Neural progenitor cell (in vitro differentiated cells): ENCODE measurements at regions not wholly inside any gene's neighbourhood (a gene's known extent, or its start where the extent isn't known, plus 50 kb on each side); places are given as distances from the start of the nearest gene placed in this dataset.

Experiments used
- DNase-seq: peaks from one replicate; pipeline ENCODE4 v3.0.0-alpha.2; 2016; ENCODE audit warnings: low spot score
- H2AFZ ChIP-seq: fragments of 200-600 bp; sonication (generic); replicated peaks from 2 replicates; pipeline ENCODE4 v1.6.1; 2016; ENCODE audit warnings: antibody characterized with exemption
- H3F3A ChIP-seq: fragments of 200-600 bp; sonication (generic); 2 replicates; pipeline ENCODE4 v1.6.1; 2016; ENCODE audit warnings: antibody characterized with exemption, low read depth
- H3K27ac ChIP-seq: fragments of 200-600 bp; sonication (generic); 2 replicates; pipeline ENCODE4 v1.5.1; 2016; ENCODE audit warnings: mild to moderate bottlenecking
- H3K27me3 ChIP-seq: fragments of 200-600 bp; sonication (generic); 2 replicates; pipeline ENCODE4 v1.6.1; 2016; ENCODE audit warnings: mild to moderate bottlenecking, moderate library complexity
- H3K36me3 ChIP-seq: fragments of 200-600 bp; sonication (generic); 2 replicates; pipeline ENCODE4 v1.5.1; 2016
- H3K4me1 ChIP-seq: fragments of 200-600 bp; sonication (generic); 2 replicates; pipeline ENCODE4 v1.6.1; 2016; ENCODE audit warnings: mixed run types
- H3K4me2 ChIP-seq: fragments of 200-600 bp; sonication (generic); 2 replicates; pipeline ENCODE4 v1.6.1; 2016
- H3K4me3 ChIP-seq: fragments of 200-600 bp; sonication (generic); 2 replicates; pipeline ENCODE4 v1.5.1; 2016
- H3K79me2 ChIP-seq: fragments of 200-600 bp; sonication (generic); 2 replicates; pipeline ENCODE4 v1.6.1; 2016; ENCODE audit warnings: low read depth
- H3K9ac ChIP-seq: fragments of 200-600 bp; sonication (generic); 2 replicates; pipeline ENCODE4 v1.6.1; 2016
- H3K9me3 ChIP-seq: fragments of 200-600 bp; sonication (generic); 2 replicates; pipeline ENCODE4 v1.5.1; 2016; ENCODE audit warnings: low read depth
- H4K20me1 ChIP-seq: fragments of 200-600 bp; sonication (generic); 2 replicates; pipeline ENCODE4 v1.6.1; 2016; ENCODE audit warnings: low read depth
- H3K27ac Mint-ChIP-seq: 3 replicates; pipeline ENCODE4 v1.8.0; 2021; ENCODE audit warnings: mixed read lengths
- H3K27me3 Mint-ChIP-seq: 2 replicates; pipeline ENCODE4 v1.8.0; 2022; ENCODE audit warnings: low read depth, mild to moderate bottlenecking, inconsistent platforms, moderate library complexity, mixed read lengths; ENCODE audit not compliant: insufficient read depth
- H3K36me3 Mint-ChIP-seq: 3 replicates; pipeline ENCODE4 v1.8.0; 2021; ENCODE audit warnings: mixed read lengths
- H3K4me1 Mint-ChIP-seq: 3 replicates; pipeline ENCODE4 v1.8.0; 2021; ENCODE audit warnings: mixed read lengths
- H3K4me3 Mint-ChIP-seq: 3 replicates; pipeline ENCODE4 v1.8.0; 2021; ENCODE audit warnings: mild to moderate bottlenecking, moderate library complexity, mixed read lengths
- H3K9me3 Mint-ChIP-seq: 3 replicates; pipeline ENCODE4 v1.8.0; 2020; ENCODE audit warnings: mixed read lengths
- CTCF ChIP-seq: fragments of 200-600 bp; sonication (generic); IDR thresholded peaks from 2 replicates; pipeline ENCODE4 v1.5.1; 2017; ENCODE audit warnings: antibody characterized with exemption, mild to moderate bottlenecking
- EZH2 ChIP-seq: fragments of 200-600 bp; sonication (generic); IDR thresholded peaks from 2 replicates; pipeline ENCODE4 v1.6.1; 2017; ENCODE audit warnings: antibody characterized with exemption, mild to moderate bottlenecking, moderate library complexity
- EZH2phosphoT487 ChIP-seq: fragments of 200-600 bp; sonication (generic); IDR thresholded peaks from 2 replicates; pipeline ENCODE4 v1.6.1; 2017; ENCODE audit warnings: antibody characterized with exemption

GRCh38 chr6:91498576-91498975 lies 911.7 kb upstream of the MAP3K7 start:
- Histone ChIP-seq H3F3A (no peaks in the 10 kb centered on the region), H2AFZ (no peak overlapping the region), H4K20me1 (no peaks in the 10 kb centered on the region), H3K9ac (no peak overlapping the region), H3K27ac (no peak overlapping the region), H3K36me3 (no peaks in the 10 kb centered on the region), H3K9me3 (no peaks in the 10 kb centered on the region), H3K27me3 (no peaks in the 10 kb centered on the region), H3K4me3 (no peak overlapping the region), H3K4me1 (no peaks in the 10 kb centered on the region), H3K4me2 (no peak overlapping the region), H3K79me2 (no peaks in the 10 kb centered on the region)
- no peaks in the 10 kb centered on the region for H3K36me3 Mint-ChIP-seq
- DNase-seq: no peak
- H3K9me3 Mint-ChIP-seq: no peaks in the 10 kb centered on the region
- no peak overlapping the region for H3K27ac Mint-ChIP-seq
- H3K27me3 Mint-ChIP-seq: no peaks in the 10 kb centered on the region
- peaks cover 6% of the 10 kb centered on the region for H3K4me1 Mint-ChIP-seq
- no peak overlapping the region for H3K4me3 Mint-ChIP-seq
- TF ChIP-seq EZH2phosphoT487: no peak
- TF ChIP-seq CTCF: no peak
- no peak for TF ChIP-seq EZH2

DNA sequence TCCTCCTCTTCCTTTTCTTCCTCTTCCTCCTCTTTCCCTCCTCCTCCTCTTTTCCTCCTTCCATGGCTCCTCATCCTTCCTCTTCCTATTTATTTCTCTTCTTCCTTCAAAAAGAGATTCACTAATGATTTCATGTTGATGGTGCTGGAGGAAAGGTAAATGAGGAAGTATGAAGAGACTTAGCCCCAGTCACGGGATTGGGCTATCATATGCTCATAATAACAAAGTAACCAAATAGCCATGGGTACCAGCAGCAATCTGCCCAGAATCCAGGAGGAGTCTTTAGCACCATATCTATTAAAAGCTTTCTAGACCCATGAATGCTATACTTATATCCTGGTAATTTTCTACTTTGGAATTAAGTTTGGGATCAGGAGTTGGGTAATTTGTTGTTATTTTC lies 910.9 kb upstream of the MAP3K7 start:
- Mint-ChIP-seq H3K4me3 (no peak overlapping the region), H3K27ac (no peak overlapping the region), H3K4me1 (peaks cover 6% of the 10 kb centered on the region), H3K27me3 (no peaks in the 10 kb centered on the region), H3K9me3 (no peaks in the 10 kb centered on the region), H3K36me3 (no peaks in the 10 kb centered on the region)
- Histone ChIP-seq H3F3A (no peaks in the 10 kb centered on the region), H3K79me2 (no peaks in the 10 kb centered on the region), H3K4me1 (no peaks in the 10 kb centered on the region), H3K9ac (no peak overlapping the region), H2AFZ (no peak overlapping the region), H4K20me1 (no peaks in the 10 kb centered on the region), H3K27me3 (no peaks in the 10 kb centered on the region), H3K4me2 (no peak overlapping the region), H3K36me3 (no peaks in the 10 kb centered on the region), H3K4me3 (no peak overlapping the region), H3K27ac (no peak overlapping the region), H3K9me3 (no peaks in the 10 kb centered on the region)
- no peak for DNase-seq
- TF ChIP-seq CTCF (no peak), EZH2phosphoT487 (no peak), EZH2 (no peak)

DNA sequence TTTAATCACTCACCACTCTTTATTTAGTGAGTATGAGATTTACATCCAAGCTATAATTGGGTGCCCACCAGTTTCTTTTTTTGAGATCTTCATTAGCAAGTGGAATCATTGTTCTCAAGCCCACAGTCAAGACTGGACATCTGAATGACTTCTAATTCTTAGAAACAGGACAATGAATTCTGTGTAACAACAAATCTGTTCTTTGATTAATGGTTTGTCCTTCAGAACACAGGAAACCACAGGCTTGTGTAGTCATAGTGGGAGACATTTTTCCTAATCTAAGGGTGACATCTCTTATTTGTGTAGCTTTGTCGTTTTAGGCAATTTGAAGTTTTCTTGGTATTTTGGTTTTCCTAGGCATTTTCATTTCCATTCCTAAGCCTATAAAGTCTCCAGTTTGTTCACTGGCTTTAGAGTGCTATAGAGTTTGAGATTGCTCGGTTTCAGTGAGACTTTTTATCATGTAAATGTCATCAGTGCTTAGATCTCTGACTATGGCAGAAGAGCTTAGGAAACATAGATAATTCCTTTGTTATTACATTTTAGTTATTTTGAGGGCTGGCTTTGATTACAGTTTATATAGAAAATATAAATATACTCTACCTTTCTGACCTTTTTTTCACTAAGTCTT lies 903.9 kb upstream of the MAP3K7 start:
- Histone ChIP-seq H3F3A (no peaks in the 10 kb centered on the region), H3K4me1 (peaks cover 12% of the 10 kb centered on the region), H3K36me3 (no peaks in the 10 kb centered on the region), H3K9ac (no peak overlapping the region), H3K79me2 (no peaks in the 10 kb centered on the region), H3K4me2 (no peak overlapping the region), H4K20me1 (no peaks in the 10 kb centered on the region), H3K4me3 (no peak overlapping the region), H3K9me3 (no peaks in the 10 kb centered on the region), H2AFZ (no peak overlapping the region), H3K27me3 (no peaks in the 10 kb centered on the region), H3K27ac (no peak overlapping the region)
- Mint-ChIP-seq H3K4me1 (peaks cover 20% of the 10 kb centered on the region), H3K9me3 (no peaks in the 10 kb centered on the region), H3K27ac (no peak overlapping the region), H3K27me3 (no peaks in the 10 kb centered on the region), H3K36me3 (no peaks in the 10 kb centered on the region), H3K4me3 (no peak overlapping the region)
- TF ChIP-seq EZH2: no peak
- TF ChIP-seq EZH2phosphoT487: no peak
- no peak for TF ChIP-seq CTCF
- DNase-seq: no peak
